ENCODE measurements at regions not wholly inside any gene's neighbourhood (a gene's known extent, or its start where the extent isn't known, plus 50 kb on each side); places are given as distances from the start of the nearest gene placed in this dataset.

DNA sequence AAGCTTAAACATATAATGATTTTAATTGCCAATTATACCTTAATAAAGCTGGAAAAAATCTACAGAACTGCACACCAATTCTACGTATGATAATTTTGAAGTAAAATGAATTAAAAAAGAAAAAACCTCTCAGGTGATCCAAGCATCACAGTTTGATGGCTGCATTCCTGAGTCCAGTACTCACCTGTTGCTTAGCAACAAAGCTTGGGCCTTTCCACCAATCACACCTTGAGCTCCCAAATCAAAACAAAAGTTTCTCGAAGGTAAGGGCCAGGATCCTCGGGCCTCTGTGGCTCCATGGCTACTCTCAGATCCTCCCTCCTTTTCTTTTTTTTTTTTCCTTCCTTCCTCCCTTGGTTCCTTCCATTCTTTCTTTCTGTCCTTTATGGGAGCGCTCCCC, 137.2 kb upstream of the PCBD1 start:
- DNase-seq, result no peak

- no peak for DNase-seq
These were observed 139.7 kb upstream of the PCBD1 start for GRCh38 chr10:71028066-71028465.

- no peak for DNase-seq
These were observed 141.1 kb upstream of the PCBD1 start for GRCh38 chr10:71029411-71029892.

GRCh38 chr10:71029907-71030306, 141.5 kb upstream of the PCBD1 start:
- no peak for DNase-seq

DNA sequence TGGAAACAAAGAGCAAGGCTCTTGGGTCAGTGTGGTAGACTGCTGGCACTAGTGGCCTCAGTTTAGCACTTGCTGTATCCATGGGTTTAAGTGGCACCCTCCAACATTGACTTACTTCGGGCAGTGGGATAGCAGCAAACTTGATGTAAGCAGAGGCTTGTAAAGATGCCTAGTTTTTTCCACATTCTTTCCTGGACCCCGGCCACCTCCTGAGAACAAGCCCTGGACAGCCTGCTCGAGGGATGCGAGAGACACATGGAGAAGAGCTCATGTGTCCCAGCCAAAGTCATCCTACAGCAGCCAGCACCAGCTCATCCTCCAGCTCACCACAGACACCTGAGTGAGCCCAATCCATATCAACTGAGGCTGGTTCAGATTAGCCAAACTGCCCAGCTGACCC, 142.7 kb upstream of the PCBD1 start:
- DNase-seq, result no peak

DNA sequence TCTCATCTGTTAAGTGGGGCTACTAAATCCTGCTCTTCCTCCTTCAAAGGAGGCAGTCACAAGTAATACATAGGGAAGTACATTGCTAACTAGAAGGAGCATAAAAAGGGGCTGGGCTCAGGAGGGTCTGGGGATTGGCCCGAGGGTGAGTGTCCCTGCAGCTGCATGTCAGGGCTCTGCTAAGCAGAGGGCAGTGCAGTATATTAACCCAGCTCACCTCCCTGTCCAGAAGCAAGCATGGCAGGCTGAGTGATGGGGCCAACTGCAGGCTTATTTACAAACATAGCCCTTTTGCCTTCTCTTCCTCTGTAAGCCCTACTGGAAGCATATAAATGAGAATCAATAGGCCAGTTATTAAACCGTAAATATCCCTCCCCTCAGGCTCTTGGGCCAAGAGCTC, 143.2 kb upstream of the PCBD1 start:
- DNase-seq, result no peak

DNA sequence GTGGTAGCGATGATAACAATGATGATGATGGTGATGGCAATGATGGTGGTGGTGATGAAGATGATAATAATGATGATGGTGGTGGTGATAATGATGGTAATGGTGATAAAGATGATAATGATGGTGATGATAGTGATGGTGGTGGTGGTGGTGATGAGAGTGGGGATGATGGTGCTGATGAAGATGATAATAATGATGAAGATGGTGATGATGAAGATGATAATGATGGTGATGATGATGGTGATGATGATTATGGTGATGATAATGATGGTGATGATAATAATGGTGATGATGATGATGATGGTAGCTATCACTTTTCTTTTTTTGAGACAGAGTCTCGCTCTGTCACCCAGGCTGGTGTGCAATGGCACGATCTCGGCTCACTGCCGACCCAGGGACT, 144.5 kb upstream of the PCBD1 start:
- no peak for DNase-seq

DNA sequence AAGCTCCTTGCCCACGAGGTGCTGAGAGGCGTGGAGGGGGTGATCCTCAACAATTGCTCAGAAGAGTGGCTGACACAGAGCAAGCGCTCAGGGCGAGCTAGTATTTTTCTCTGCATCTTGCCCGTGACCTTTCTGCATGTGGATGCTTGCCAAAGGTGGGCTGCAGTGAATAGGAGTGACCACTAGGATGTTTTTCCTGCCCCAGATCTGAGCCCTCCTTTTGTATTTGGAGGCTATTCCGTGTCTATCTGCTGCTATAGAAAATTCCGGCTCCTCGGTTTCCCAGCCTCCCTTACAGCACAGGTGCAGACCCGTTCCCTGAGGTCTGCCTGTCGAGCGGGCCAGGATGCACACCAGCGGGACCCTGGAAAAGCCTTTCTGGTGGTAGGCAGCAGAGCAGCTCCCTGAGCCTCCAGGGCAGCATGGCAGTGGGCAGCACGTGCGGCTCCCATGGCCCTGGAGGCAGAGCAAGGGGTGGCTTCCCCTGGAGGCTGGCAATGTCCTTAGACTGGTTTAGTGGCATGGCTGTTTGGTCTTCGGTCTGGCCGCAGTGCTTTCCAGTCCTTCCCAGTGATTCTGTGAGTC, 145.1 kb upstream of the PCBD1 start:
- DNase-seq, result no peak

DNA sequence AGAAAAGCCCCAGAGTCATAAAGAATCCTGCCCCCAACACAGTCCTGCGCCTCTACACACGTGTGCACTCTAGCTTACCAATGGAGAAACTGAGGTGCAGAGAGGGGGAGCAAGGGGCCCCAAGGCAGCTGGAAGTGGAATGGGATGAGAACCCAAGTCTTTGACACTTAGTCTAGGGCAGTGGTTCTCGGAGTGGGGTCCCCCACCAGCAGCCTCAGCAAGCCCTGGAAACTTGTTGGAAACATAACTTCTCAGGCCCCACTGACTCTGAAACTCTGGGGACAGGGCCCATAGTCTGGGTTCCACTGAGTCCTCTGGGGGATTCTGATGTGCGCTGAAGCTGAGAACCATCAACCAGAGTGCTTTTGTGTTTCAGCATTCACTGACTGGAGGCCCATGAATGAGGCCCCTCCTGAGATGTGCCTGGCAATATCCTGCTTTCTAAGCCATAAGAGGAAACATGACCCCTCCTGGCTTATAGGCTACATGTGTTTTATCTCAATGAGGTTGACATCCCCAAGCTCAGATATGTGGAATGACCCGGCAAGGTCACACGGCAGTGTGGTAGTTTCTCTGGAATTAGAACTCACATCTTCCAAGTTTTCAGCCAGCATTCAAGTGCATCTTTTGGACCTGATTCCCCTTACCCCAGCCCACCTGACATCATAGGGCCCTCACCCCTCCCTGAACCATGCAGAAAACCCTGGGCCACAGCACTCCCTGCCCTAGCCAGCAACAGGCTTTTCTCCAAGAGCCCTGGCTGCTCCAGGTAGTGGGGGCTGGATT, 147.3 kb upstream of the PCBD1 start:
- no peak for DNase-seq

DNA sequence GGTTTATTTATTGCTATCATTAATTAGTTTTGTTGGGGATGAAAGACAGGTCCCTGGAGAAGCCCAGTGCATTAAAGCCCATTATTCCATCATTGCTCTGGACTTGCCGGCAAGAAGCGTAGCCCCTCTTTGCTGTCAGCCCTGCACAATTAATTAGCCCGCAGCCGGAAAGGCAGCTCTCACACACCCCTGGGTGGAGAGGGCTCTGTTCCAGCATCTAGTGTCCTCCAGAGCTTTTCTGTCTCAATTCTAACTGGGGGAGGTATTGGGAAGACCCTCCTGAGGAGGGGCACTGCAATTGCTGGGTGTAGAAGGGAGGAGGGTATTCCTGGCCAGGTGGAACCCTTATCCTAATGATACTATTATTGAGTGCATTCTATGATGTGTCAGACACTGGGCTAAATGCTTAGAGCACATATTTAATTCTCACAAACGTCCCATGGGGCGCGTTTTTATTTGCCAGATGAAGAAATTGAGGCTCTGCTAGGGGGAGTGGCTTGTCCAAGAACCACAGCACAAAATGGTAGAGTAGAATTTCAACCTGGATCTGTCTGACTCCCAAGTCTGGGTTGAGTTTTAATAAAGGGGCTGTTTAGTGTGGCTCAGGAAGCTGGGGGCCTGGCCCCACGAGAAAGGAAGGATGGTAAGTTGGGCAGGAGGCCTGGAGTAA, 148.1 kb upstream of the PCBD1 start:
- DNase-seq, result no peak

- no peak for DNase-seq
These were observed 149.8 kb upstream of the PCBD1 start for GRCh38 chr10:71038091-71038633.

GRCh38 chr10:71038921-71039320, 150.6 kb upstream of the PCBD1 start:
- DNase-seq, result no peak

GRCh38 chr10:71039551-71039950, 151.2 kb upstream of the PCBD1 start:
- no peak for DNase-seq

GRCh38 chr10:71040343-71040742, 152.0 kb upstream of the PCBD1 start:
- no peak for DNase-seq

DNA sequence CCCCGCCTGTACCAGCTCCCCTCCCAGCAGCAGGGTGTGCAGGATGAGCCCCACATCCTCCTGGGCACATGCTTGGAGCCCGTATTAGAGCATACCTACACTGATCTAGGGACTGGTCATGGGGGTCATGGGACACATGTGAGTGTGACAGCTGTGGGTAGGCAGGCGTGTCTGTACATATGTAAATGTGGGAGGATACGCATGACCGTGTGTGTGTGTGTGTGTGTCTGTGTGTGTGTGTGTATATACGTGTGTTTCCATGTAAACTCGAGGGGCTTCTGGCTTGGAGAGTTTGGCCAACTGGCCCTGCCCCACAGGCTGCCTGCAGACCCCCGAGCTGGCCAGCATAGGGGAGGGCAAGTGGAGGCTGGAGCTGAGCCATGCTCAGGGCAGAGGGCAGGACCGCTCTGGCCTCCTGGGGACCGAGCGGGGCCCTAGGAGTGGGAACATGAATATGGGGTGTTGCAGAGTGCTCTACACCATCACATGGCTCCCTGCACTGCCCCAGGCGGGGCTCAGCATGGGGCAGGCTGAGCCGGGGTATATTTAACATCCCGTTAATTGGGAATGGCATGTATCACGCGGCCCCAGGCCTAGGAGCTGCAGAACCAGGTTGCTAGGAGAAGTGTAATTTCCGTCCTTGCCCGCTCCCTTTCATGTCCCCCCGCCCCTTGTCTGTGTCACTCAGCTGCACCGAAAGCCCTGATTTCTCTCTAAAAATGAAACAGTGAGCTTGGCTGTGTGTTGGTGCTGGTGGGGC, 152.7 kb upstream of the PCBD1 start:
- DNase-seq, result no peak

DNA sequence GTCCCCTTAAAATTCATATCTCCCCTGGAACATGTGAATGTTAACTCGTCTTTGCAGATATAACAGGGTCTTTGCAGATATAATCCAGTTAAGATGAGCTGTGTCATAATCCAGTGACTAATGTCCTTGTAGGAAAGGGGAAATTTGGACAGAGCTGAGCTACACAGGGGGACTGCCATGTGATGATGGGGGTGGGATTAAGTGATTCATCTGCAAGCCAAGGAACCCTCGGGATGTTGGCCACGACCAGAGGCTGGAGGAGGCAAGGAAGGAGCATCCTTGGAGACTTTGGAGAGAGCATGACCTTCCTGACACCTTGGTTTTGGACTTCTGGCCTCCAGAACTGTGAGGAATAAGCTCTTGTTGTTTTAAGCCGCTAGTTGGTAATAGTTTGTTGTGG, 153.9 kb upstream of the PCBD1 start:
- no peak for DNase-seq

GRCh38 chr10:71042699-71043098, 154.3 kb upstream of the PCBD1 start:
- DNase-seq, result no peak

- DNase-seq, result no peak
These were observed 155.5 kb upstream of the PCBD1 start for GRCh38 chr10:71043858-71044257.

DNA sequence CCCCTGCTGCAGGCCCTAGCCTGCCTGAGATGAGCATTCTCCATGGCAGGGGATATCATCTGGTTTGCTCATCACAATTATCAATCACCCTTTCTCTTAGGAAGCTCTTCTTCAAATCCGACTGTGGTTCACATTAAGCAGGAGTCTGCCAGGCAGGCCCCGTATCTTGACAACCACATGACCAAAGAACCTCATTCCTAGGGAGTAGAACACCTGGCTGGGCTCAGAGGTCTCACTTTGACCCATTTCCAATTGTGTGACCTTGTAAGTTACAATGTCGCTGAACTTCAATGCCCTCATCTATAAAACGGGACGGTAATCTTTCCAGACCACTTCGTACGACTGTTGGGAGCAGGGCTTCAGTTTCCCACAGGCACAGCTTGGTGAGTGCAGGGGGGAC, 156.4 kb upstream of the PCBD1 start:
- DNase-seq, result no peak

DNA sequence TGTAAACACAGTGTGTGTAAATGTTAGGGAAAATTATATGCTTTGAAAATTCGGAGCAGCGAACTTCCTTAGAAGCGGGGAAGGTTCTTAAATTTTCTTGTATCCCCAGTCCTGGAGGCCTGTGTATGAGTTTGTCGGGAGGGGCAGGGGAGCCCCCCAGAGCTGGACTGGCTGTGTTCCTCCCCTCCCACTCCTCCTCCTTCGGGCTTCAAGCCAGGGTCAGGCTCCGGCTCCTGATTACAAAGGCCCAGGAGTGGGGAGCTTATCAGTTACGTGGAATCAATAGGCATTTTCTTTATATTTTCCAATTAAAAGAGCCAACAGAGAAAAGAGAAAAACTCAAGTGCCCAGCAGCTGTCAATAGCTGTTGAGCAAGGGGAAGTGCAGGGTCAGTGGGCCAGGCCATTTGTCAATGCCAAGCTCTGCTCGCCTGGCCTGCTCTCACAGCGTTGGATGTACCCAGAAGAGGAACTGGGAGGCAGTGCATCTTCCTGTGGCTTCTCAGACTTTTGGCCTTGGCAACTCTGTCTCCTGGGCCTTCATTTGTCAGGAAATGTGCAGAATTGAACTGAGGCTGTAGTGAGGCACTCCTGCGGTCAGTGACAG, 156.9 kb upstream of the PCBD1 start:
- DNase-seq, result no peak

GRCh38 chr10:71045936-71046335, 157.6 kb upstream of the PCBD1 start:
- no peak for DNase-seq

GRCh38 chr10:71046747-71047146, 158.4 kb upstream of the PCBD1 start:
- no peak for DNase-seq

Data from SHP77 treated with DMSO at 0.1 percent for 48 hours (cell line).